Cardiac fibroblast (primary cell): ENCODE measurements at regions not wholly inside any gene's neighbourhood (a gene's known extent, or its start where the extent isn't known, plus 50 kb on each side); places are given as distances from the start of the nearest gene placed in this dataset.

ENCODE experiments used
- DNase-seq, 2 donors: peaks; one replicate each; pipeline versions ENCODE4 v3.0.0 to v3.0.0-alpha.2; 2010; ENCODE audit warnings: low read depth in 2 of 2
- H3K4me3 ChIP-seq, 2 donors: replicated peaks in 1 of 2; 1 replicate in 1 of 2; 2 replicates in 1 of 2; pipeline ENCODE4 v1.5.1; 2011; ENCODE audit warnings: low read depth in 2 of 2, low read length in 2 of 2, mild to moderate bottlenecking in 2 of 2, moderate library complexity in 1 of 2
- TF ChIP-seq, protein P1 (sequence below): IDR thresholded peaks from one replicate; pipeline ENCODE4 v1.5.1; 2011; ENCODE audit warnings: low read depth, mild to moderate bottlenecking, low read length, inconsistent platforms

DNA sequence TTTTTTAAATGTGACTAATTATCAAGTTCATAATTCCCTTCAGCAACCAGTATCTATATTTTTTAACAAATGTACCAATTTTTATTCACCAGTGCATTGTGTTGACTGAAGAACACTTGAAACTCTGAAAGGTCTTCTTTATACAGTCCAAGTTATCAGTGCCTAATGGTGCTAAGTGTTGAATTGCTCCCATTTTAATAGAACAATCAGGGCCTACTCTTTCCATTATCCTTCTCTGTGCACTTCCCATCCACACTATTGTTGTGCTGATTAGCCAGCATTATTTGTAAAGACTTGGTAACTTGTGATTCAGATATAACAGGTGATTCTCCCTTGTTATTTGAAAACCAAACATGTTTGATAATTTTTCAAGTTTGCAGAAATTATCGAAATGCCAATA lies 1209.7 kb upstream of the MAP3K7 start:
- TF ChIP-seq, protein P1, sequence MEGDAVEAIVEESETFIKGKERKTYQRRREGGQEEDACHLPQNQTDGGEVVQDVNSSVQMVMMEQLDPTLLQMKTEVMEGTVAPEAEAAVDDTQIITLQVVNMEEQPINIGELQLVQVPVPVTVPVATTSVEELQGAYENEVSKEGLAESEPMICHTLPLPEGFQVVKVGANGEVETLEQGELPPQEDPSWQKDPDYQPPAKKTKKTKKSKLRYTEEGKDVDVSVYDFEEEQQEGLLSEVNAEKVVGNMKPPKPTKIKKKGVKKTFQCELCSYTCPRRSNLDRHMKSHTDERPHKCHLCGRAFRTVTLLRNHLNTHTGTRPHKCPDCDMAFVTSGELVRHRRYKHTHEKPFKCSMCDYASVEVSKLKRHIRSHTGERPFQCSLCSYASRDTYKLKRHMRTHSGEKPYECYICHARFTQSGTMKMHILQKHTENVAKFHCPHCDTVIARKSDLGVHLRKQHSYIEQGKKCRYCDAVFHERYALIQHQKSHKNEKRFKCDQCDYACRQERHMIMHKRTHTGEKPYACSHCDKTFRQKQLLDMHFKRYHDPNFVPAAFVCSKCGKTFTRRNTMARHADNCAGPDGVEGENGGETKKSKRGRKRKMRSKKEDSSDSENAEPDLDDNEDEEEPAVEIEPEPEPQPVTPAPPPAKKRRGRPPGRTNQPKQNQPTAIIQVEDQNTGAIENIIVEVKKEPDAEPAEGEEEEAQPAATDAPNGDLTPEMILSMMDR = no peak
- no peak overlapping the region for H3K4me3 ChIP-seq
- DNase-seq = no peak

DNA sequence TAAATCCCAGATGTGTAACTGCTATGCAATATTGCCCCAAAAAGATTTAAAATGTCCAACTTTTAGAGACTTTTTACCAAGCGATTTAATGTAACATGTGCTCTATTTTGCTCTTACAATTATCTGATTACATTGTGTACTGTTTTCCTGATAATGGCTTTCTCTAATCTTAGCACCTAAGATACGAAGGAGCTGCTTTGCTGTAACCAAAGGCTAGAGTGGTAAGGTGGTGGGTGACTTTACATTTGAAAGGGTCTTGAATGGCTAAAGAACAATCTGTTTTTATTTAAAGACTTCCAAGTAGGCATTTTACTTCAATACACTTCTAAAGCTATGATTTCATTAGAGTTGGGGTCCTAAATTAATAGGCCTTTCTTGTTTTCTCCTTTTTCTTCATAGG lies 1201.6 kb upstream of the MAP3K7 start:
- no peak for DNase-seq
- TF ChIP-seq, protein P1 = no peak
- H3K4me3 ChIP-seq = no peak overlapping the region

DNA sequence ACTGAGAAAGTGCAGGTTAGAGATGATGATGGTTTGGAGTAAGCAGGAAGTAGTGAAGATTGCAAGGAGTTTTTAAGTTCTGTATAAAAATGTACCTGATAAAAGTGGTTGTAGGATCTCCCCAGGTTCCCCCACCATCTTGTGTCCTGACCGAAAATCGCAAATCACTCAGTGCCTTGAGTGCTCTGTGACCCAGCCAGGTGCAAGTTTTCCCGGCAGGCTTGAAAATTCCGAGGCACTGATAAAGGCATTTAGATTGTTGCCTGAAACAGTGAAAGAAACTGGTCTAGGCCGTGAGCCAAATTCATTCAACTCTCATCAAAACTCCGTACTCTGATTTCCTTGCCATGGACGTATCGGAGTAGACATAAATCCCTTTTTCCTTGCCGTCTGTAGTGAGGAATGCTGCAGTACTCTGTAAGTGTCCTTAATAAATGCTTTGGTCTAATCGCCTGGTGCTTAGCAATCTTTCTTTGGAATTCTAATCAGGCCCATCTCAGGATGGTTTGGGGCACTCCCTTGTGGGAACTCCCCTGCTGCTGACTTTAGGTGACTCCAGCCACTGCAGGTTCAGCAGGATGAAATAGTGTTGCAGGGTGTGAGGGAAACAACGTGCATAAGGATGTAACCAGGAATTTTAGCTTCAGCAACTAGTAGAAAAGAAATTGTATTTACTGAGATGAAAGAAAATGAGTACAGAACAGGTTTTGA lies 1199.8 kb upstream of the MAP3K7 start:
- DNase-seq = no peak
- TF ChIP-seq, protein P1 = no peak
- H3K4me3 ChIP-seq = no peak overlapping the region

DNA sequence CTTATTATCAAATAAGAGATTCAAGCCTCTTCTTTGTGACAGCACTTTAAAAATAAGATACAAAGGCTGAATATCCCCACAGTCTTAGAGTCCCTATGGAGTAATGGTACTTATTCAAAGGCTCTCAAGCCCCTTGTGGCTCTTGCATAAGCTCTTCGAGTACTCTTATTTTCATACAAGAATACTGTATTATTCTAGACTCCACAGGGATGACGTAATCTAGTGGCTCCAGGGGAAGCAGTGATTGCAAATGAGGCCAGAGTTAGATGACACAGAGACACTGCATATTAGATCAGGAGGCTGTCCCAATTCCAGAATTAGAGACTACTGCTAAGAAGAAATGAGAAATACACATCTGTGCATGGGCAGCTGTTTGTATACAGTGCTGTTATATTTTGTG lies 1195.9 kb upstream of the MAP3K7 start:
- DNase-seq = no peak
- TF ChIP-seq, protein P1 = no peak
- no peak overlapping the region for H3K4me3 ChIP-seq

DNA sequence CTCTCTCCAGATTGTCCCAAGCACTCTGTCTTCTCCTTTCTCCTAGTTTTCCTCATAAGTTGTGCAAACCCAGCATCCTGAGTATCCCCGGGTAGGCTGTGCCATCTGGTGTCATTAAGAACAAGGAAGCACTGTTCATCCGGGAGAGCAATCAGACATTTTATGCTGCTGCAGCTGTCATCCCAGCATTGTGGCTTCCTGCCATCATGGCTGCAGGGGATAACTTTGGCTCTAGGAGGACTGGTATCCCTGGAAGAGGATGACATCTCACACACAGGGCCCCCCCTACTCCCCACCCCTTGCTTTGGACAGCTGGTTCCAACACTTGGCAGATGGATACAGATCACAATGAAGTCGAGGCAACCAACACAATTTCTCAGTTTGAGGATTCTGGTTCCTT lies 1195.1 kb upstream of the MAP3K7 start:
- DNase-seq = no peak
- TF ChIP-seq, protein P1 = no peak
- H3K4me3 ChIP-seq = no peak overlapping the region

DNA sequence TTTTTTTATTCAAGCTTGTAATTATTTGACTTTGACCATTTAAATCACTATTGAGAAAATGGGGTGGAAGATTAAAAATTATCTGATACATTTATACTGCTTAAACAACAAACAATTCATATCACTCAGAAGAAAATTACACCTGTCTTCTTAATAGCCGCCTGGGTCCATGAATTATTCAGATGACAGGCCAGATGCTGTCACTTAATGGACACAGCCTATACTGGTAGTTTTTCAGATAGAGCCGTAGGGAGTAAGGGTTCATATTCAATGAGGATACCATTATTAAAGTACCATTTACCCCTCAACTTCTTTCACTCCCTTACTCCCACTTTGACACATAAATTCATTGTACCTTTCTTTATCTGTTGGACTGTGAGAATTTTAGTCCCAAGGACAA lies 1193.4 kb upstream of the MAP3K7 start:
- no peak overlapping the region for H3K4me3 ChIP-seq
- DNase-seq = no peak

More for the DNA sequence above, 1193.4 kb upstream of the MAP3K7 start:
- TF ChIP-seq, protein P1 = no peak
